Dermis microvascular lymphatic vessel endothelial cell (primary cell): ENCODE measurements at regions not wholly inside any gene's neighbourhood (a gene's known extent, or its start where the extent isn't known, plus 50 kb on each side); places are given as distances from the start of the nearest gene placed in this dataset.
"Not testable (repeated sequence)": the region's sequence is repeated elsewhere in the genome, so short reads cannot be mapped to it uniquely, and the experiment has no call there.

Experiments
- DNase-seq, 2 donors: peaks; one replicate each; pipeline versions ENCODE4 v3.0.0 to v3.0.0-alpha.2; 2010; ENCODE audit warnings: low read depth in 2 of 2

- DNase-seq, result not testable (repeated sequence)
Observed at GRCh38 chr7:36065563-36066342, 87.3 kb upstream of the EEPD1 start.

GRCh38 chr7:36066343-36066664 is 86.8 kb upstream of the EEPD1 start:
- DNase-seq, result no peak

GRCh38 chr7:36070230-36070629 is 82.8 kb upstream of the EEPD1 start:
- no peak for DNase-seq

GRCh38 chr7:36071605-36072004 is 81.4 kb upstream of the EEPD1 start:
- DNase-seq, result no peak

- no peak for DNase-seq
Observed at GRCh38 chr7:36072620-36073019, 80.4 kb upstream of the EEPD1 start.

GRCh38 chr7:36075561-36075960 is 77.5 kb upstream of the EEPD1 start:
- no peak for DNase-seq

GRCh38 chr7:36076074-36076473 is 77.0 kb upstream of the EEPD1 start:
- DNase-seq, result no peak

- DNase-seq, result no peak
Observed at GRCh38 chr7:36078816-36079360, 74.2 kb upstream of the EEPD1 start.

GRCh38 chr7:36079446-36080025 is 73.5 kb upstream of the EEPD1 start:
- no peak for DNase-seq

- no peak for DNase-seq
Observed at GRCh38 chr7:36080843-36081242, 72.2 kb upstream of the EEPD1 start.

GRCh38 chr7:36082216-36082615 is 70.8 kb upstream of the EEPD1 start:
- DNase-seq, result peak in 1 of 2 donors; percentile 10

- peak in 1 of 2 donors; percentile 2 for DNase-seq
Observed at GRCh38 chr7:36082910-36083309, 70.1 kb upstream of the EEPD1 start.

- no peak for DNase-seq
Observed at GRCh38 chr7:36083626-36084380, 69.3 kb upstream of the EEPD1 start.

- DNase-seq, result peak in 1 of 2 donors; percentile 23
Observed at GRCh38 chr7:36084485-36085091, 68.5 kb upstream of the EEPD1 start.

- no peak for DNase-seq
Observed at GRCh38 chr7:36085096-36085495, 68.0 kb upstream of the EEPD1 start.

- DNase-seq, result no peak
Observed at GRCh38 chr7:36086571-36086970, 66.5 kb upstream of the EEPD1 start.

- DNase-seq, result no peak
Observed at GRCh38 chr7:36088553-36088952, 64.5 kb upstream of the EEPD1 start.

- no peak for DNase-seq
Observed at GRCh38 chr7:36088966-36089365, 64.1 kb upstream of the EEPD1 start.

- no peak for DNase-seq
Observed at GRCh38 chr7:36090976-36091873, 61.8 kb upstream of the EEPD1 start.

GRCh38 chr7:36091874-36092176 is 61.2 kb upstream of the EEPD1 start:
- DNase-seq, result no peak

- no peak for DNase-seq
Observed at GRCh38 chr7:36092221-36092771, 60.8 kb upstream of the EEPD1 start.
